PC-3 (cell line): ENCODE measurements at regions not wholly inside any gene's neighbourhood (a gene's known extent, or its start where the extent isn't known, plus 50 kb on each side); places are given as distances from the start of the nearest gene placed in this dataset.

Experiments used
- ATAC-seq: fragments of 200-7000 bp; cut with Tn5 transposase; 2 replicates; pipeline ENCODE4 v1.9.1; 2020; ENCODE audit warnings: mild to moderate bottlenecking, moderate library complexity
- BruUV-seq: library from RNA; stranded (reverse); fragments of 400-500 nt; replicated peaks from 2 replicates; lab custom pipeline; 2021; lab: Mats Ljungman, UMichigan
- CTCF ChIA-PET: fragments of 300-600 bp; sonication (Branson Sonifier 250); formaldehyde crosslinking; loops from one replicate; lab custom pipeline; 2022; ENCODE audit warnings: antibody characterized with exemption; lab: Charles Lee
- POLR2A ChIA-PET: fragments of 300-600 bp; sonication (Branson Sonifier 250); formaldehyde crosslinking; loops from one replicate; lab custom pipeline; 2022; ENCODE audit warnings: antibody characterized with exemption; ENCODE audit not compliant: unreplicated experiment; lab: Charles Lee
- DNase-seq: peaks from one replicate; pipeline ENCODE4 v3.0.0-alpha.2; 2015
- H2AFZ ChIP-seq: fragments of 300-600 bp; sonication (generic); 2 replicates; pipeline ENCODE4 v1.6.0; 2016; ENCODE audit warnings: antibody characterized with exemption, low read length
- H3F3A ChIP-seq: fragments of 300-600 bp; sonication (generic); one replicate; pipeline ENCODE4 v1.6.0; 2017; ENCODE audit warnings: antibody characterized with exemption, low read length, control low read depth, mild to moderate bottlenecking; ENCODE audit not compliant: unreplicated experiment
- H3K27ac ChIP-seq: fragments of 300-600 bp; sonication (generic); 2 replicates; pipeline ENCODE4 v1.5.1; 2016; ENCODE audit warnings: mild to moderate bottlenecking, low read length
- H3K27me3 ChIP-seq: fragments of 300-600 bp; sonication (generic); 2 replicates; pipeline ENCODE4 v1.6.1; 2016; ENCODE audit warnings: low read length, mixed read lengths
- H3K36me3 ChIP-seq: fragments of 300-600 bp; sonication (generic); 2 replicates; pipeline ENCODE4 v1.6.1; 2016; ENCODE audit warnings: low read depth, mixed run types, low read length, mixed read lengths
- H3K4me1 ChIP-seq: fragments of 300-600 bp; sonication (generic); 2 replicates; pipeline ENCODE4 v1.5.1; 2016; ENCODE audit warnings: low read length; ENCODE audit not compliant: insufficient read depth
- H3K4me2 ChIP-seq: fragments of 300-600 bp; sonication (generic); 2 replicates; pipeline ENCODE4 v1.6.0; 2016; ENCODE audit warnings: low read length
- H3K4me3 ChIP-seq: fragments of 300-600 bp; sonication (generic); 2 replicates; pipeline ENCODE4 v1.5.1; 2016; ENCODE audit warnings: mild to moderate bottlenecking, low read length, mixed read lengths
- H3K79me2 ChIP-seq: fragments of 300-600 bp; sonication (generic); 2 replicates; pipeline ENCODE4 v1.6.1; 2017; ENCODE audit warnings: low read length, mixed read lengths
- H3K9ac ChIP-seq: fragments of 300-600 bp; sonication (generic); 2 replicates; pipeline ENCODE4 v1.6.0; 2016; ENCODE audit warnings: mild to moderate bottlenecking, low read length
- H3K9me2 ChIP-seq: fragments of 300-600 bp; sonication (generic); replicated peaks from 2 replicates; pipeline ENCODE4 v1.6.1; 2016; ENCODE audit warnings: mixed run types, low read length, mixed read lengths
- H3K9me3 ChIP-seq: fragments of 300-600 bp; sonication (generic); 2 replicates; pipeline ENCODE4 v1.6.1; 2016; ENCODE audit warnings: low read length, mixed read lengths
- H4K20me1 ChIP-seq: fragments of 300-600 bp; sonication (generic); 2 replicates; pipeline ENCODE4 v1.6.1; 2016; ENCODE audit warnings: low read length, mixed read lengths
- CTCF ChIP-seq: fragments of 300-600 bp; sonication (generic); conservative IDR thresholded peaks from 2 replicates; pipeline ENCODE4 v1.5.1; 2017; ENCODE audit warnings: antibody characterized with exemption, low read depth, mild to moderate bottlenecking, low read length
- EZH2 ChIP-seq: fragments of 300-600 bp; sonication (generic); IDR thresholded peaks from one replicate; pipeline ENCODE4 v1.6.1; 2017; ENCODE audit warnings: antibody characterized with exemption, mild to moderate bottlenecking, low read length; ENCODE audit not compliant: unreplicated experiment
- EZH2phosphoT487 ChIP-seq: fragments of 300-600 bp; sonication (generic); IDR thresholded peaks from 2 replicates; pipeline ENCODE4 v1.6.1; 2018; ENCODE audit warnings: mild to moderate bottlenecking, antibody characterized with exemption, low read length, borderline replicate concordance
- intact Hi-C: fragments of 100-400 bp; cut with micrococcal nuclease; formaldehyde crosslinking; loops from 2 replicates; pipeline ENCODE4 v1.9.0; 2023

- POLR2A ChIA-PET = no interaction called here
- intact Hi-C loops = no loop called here
- Histone ChIP-seq H4K20me1 (no peaks in the 10 kb centered on the region), H3K36me3 (no peaks in the 10 kb centered on the region), H3F3A (no peaks in the 10 kb centered on the region), H3K4me2 (no peak overlapping the region), H3K27me3 (no peaks in the 10 kb centered on the region), H3K79me2 (no peaks in the 10 kb centered on the region), H3K4me3 (no peak overlapping the region), H2AFZ (no peak overlapping the region), H3K9me3 (no peaks in the 10 kb centered on the region), H3K9me2 (no peaks in the 10 kb centered on the region), H3K9ac (no peak overlapping the region), H3K4me1 (no peaks in the 10 kb centered on the region; the same call in 1 of the 2 replicates), H3K27ac (no peak overlapping the region)
- no TSS peak for BruUV-seq
- DNase-seq = no peak
- CTCF ChIA-PET = no interaction called here
- TF ChIP-seq EZH2 (no peak), EZH2phosphoT487 (no peak), CTCF (no peak)
- ATAC-seq = no peak
These were observed 159.9 kb upstream of the SLC25A13 start for GRCh38 chr7:96481796-96482195.

- H2AFZ ChIP-seq = no peak overlapping the region
These were observed 157.2 kb upstream of the SLC25A13 start for GRCh38 chr7:96479015-96479645.

More at GRCh38 chr7:96479015-96479645, 157.2 kb upstream of the SLC25A13 start:
- ChIA-PET CTCF (no interaction called here), POLR2A (no interaction called here)
- no peaks in the 10 kb centered on the region for H4K20me1 ChIP-seq
- intact Hi-C loops = no loop called here
- no peaks in the 10 kb centered on the region for H3K9me2 ChIP-seq
- ATAC-seq (no peak), DNase-seq (no peak)
- TF ChIP-seq EZH2 (no peak), EZH2phosphoT487 (no peak), CTCF (no peak)
- BruUV-seq = no TSS peak
- no peaks in the 10 kb centered on the region for H3K4me1 ChIP-seq
- peaks cover 25% of the 10 kb centered on the region for H3K27me3 ChIP-seq
- H3K79me2 ChIP-seq = no peaks in the 10 kb centered on the region
- no peaks in the 10 kb centered on the region for H3F3A ChIP-seq
- H3K36me3 ChIP-seq = no peaks in the 10 kb centered on the region
- no peak overlapping the region for H3K4me3 ChIP-seq
- H3K9ac ChIP-seq = no peak overlapping the region
- H3K27ac ChIP-seq = no peak overlapping the region
- no peak overlapping the region for H3K4me2 ChIP-seq
- no peaks in the 10 kb centered on the region for H3K9me3 ChIP-seq
